GM12875 (cell line): ENCODE measurements at regions not wholly inside any gene's neighbourhood (a gene's known extent, or its start where the extent isn't known, plus 50 kb on each side); places are given as distances from the start of the nearest gene placed in this dataset.

Source experiments
- H3K4me3 ChIP-seq: one replicate; pipeline ENCODE4 v1.5.1; 2011; ENCODE audit warnings: low read depth, low read length, control low read depth
- TF ChIP-seq, protein P1 (sequence below): IDR thresholded peaks from 2 replicates; pipeline ENCODE4 v1.5.1; 2011; ENCODE audit warnings: low read depth, mild to moderate bottlenecking, control low read depth, inconsistent platforms, low read length, moderate library complexity, borderline replicate concordance; ENCODE audit not compliant: insufficient read depth

DNA sequence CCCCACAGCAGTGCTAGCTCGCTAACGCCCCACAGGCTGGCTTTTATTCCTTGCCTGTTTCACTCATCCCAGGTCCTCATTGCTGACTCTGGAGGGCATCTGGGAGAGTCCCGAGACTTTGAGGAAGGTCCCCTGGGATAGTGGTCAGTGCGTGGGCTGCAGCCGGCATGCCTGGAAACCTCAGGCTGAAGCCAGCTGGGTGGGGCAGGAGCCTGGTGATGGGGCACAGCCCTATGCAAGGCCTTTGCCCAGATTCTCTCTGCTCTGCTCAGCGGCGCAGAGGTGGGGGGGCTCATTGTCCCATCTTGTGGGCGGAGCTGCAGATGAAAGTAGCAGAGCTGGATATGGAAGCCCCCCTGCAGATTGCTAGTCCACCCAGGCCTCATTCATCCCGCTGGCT is 55.7 kb upstream of the SMAD6 start:
- TF ChIP-seq, protein P1, sequence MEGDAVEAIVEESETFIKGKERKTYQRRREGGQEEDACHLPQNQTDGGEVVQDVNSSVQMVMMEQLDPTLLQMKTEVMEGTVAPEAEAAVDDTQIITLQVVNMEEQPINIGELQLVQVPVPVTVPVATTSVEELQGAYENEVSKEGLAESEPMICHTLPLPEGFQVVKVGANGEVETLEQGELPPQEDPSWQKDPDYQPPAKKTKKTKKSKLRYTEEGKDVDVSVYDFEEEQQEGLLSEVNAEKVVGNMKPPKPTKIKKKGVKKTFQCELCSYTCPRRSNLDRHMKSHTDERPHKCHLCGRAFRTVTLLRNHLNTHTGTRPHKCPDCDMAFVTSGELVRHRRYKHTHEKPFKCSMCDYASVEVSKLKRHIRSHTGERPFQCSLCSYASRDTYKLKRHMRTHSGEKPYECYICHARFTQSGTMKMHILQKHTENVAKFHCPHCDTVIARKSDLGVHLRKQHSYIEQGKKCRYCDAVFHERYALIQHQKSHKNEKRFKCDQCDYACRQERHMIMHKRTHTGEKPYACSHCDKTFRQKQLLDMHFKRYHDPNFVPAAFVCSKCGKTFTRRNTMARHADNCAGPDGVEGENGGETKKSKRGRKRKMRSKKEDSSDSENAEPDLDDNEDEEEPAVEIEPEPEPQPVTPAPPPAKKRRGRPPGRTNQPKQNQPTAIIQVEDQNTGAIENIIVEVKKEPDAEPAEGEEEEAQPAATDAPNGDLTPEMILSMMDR = no peak
- no peak overlapping the region for H3K4me3 ChIP-seq

DNA sequence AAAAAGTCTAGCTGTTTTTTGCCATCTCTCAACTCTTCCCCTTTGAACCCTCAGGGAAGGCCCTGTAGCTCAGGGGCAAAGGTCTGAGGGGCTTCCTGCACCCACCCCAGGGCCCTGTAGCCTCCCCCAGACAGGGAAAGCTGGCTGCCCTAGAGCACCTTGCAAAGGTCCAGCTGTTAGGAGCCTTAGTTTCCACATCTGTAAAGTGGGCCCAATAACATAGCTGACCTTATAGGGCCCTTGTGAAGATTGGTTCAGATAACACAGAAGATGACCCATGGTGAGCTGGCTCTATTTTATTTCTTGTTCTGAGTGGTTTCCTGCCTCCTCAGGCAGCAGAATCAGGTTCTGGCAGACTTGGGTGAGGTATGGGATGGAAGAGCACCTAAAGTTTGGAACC is 55.2 kb upstream of the SMAD6 start:
- no peak overlapping the region for H3K4me3 ChIP-seq
- TF ChIP-seq, protein P1 = no peak

DNA sequence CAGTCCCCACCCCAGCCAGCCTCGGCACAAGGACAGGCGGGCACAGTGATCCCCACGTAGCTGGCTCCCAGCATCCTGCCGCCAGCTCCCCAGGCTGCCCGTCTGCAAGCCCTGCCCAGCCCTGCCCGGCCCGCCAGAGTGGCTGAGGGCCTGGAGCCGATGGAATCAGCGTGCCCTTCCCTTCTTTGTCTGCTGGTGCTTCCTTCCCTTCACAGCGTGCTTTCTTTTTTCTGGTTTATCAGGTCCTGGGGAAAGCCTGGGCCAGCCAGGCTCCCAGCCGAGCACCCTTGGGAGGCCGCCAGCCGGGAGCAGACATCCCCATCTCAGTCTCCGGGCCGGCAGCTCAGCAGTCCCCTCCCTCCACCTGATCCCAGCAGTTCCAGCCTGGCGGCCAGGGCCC is 54.7 kb upstream of the SMAD6 start:
- TF ChIP-seq, protein P1 = no peak
- H3K4me3 ChIP-seq = no peak overlapping the region

DNA sequence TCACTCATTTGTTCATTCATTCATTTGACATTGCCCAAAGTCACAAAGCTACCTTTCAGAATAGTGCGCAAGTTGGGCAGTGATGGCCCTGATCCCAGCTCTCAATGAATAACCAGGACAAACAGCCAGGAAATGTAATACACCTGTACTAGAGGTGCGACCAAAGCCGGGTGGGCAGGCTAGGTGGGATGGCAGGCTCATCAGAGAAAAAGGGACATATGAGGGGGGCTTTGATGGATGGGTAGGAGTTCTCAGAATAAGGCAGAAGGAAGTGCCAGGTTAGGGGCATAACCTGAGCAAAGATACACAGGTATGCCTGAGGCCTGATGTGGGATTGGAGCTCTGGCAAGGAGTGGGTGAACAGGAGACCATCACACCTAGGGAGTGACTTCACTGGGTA is 53.4 kb upstream of the SMAD6 start:
- TF ChIP-seq, protein P1 = no peak
- H3K4me3 ChIP-seq = no peak overlapping the region

DNA sequence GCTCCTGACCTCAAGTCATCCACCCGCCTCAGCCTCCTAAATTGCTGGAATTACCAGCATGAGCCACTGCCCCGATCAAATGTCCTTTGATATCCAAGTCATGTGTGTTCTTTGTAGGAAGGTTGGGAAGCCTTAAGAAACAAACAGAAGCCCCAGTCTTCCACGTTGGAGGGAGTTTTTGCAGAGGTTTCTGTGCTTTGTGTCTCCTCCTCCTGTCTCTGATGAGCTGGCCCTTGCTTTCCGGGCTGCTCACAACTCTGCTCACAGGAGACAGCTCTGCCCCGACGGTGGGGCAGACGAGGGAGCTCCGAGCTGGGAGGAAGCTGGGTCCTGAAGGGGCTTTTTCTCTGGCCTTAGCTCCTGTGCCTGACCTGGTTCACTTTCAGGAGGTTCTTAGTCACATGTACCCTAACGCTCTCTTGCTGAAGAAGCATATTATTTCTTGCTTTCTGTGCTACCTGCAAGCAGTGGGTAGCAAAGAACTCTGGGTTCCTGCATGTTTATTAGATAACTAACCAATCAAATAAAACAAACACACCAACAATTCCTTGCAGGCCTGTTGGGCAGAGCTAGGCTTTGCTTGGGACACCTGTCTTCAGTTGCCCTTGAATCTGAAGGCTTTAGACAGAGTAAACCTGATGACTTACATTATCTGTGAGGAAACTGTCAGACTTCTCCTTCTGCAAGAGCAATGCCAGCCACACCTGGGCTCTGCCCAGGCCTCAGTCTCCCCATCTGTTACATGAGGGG is 52.6 kb upstream of the SMAD6 start:
- no peak overlapping the region for H3K4me3 ChIP-seq
- TF ChIP-seq, protein P1 = no peak

DNA sequence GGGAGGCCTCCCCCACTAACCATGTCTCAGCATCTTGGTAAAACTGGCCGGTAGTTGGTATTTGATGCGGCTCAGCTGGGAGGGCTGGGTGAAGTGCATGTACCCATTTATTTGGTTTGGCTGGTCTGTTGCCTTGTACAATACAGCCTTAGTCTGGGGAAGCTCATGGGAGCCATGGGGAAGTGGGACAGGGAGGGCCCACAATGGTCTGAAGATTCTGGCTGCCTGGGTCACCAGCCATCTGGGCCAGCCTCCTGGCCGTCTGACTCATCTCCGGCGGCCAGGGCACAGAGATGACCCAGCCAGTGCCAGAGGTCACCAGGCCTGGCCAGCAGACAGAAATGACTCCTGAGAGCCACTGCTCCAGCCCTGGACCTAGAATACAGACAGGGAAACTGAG is 51.6 kb upstream of the SMAD6 start:
- TF ChIP-seq, protein P1 = no peak
- no peak overlapping the region for H3K4me3 ChIP-seq

DNA sequence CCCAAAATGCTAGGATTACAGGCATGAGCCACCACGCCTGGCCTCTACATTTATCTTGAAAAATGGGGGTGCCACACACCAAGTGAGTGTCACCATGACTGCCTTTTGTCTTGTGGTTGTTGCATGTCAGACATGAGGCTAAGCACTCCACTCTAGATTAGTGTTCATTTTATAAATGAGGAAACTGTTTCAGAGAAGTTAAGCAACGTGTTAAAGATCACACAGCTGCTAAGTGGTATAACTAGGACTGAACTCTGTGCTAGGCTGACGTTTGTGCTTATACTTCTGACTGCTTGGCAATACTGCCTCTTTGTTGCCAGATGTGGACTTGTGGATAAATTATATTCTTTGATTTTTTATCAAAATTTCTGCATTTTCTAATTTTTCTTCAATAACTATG is 50.8 kb upstream of the SMAD6 start:
- H3K4me3 ChIP-seq = no peak overlapping the region
- TF ChIP-seq, protein P1 = no peak
